ENCODE measurements at regions not wholly inside any gene's neighbourhood (a gene's known extent, or its start where the extent isn't known, plus 50 kb on each side); places are given as distances from the start of the nearest gene placed in this dataset.

DNA sequence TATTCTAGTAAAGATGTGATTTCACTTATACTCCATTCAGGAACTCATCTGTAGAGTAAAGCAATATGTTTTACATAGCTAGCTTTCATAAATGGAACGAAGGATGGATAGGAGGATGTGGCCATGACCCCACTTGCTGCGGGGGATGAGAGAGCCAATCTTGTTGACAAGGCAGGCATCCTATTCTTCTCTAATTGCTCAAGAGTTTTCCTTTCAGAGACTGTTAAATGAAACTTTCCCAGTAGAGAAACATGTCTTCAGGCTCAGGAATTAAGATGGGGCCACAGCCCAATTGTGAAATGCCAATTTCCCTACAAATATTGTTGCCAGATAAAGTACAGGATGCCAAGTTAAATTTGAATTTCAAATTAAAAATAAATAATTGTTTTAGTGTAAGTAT is 196.2 kb upstream of the TUT7 start:
- no peaks in the 10 kb centered on the region for H3K36me3 ChIP-seq (ENCODE audit: low read depth)
- TF ChIP-seq EZH2 (IDR thresholded peaks at IDR 0.05; ENCODE audit: low read depth): no peak
- TF ChIP-seq, protein P1, sequence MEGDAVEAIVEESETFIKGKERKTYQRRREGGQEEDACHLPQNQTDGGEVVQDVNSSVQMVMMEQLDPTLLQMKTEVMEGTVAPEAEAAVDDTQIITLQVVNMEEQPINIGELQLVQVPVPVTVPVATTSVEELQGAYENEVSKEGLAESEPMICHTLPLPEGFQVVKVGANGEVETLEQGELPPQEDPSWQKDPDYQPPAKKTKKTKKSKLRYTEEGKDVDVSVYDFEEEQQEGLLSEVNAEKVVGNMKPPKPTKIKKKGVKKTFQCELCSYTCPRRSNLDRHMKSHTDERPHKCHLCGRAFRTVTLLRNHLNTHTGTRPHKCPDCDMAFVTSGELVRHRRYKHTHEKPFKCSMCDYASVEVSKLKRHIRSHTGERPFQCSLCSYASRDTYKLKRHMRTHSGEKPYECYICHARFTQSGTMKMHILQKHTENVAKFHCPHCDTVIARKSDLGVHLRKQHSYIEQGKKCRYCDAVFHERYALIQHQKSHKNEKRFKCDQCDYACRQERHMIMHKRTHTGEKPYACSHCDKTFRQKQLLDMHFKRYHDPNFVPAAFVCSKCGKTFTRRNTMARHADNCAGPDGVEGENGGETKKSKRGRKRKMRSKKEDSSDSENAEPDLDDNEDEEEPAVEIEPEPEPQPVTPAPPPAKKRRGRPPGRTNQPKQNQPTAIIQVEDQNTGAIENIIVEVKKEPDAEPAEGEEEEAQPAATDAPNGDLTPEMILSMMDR (conservative IDR thresholded peaks at IDR 0.05): no peak
- no peaks in the 10 kb centered on the region for H3K27me3 ChIP-seq (ENCODE audit: insufficient read depth, low read depth)
- H3K9me3 ChIP-seq (ENCODE audit: insufficient read depth, low read depth): no peaks in the 10 kb centered on the region; the same call in 1 of the 2 replicates
- H4K20me1 ChIP-seq (ENCODE audit: insufficient read depth): no peaks in the 10 kb centered on the region
- no peaks in the 10 kb centered on the region for H3K79me2 ChIP-seq (ENCODE audit: low read depth)
- H3K9me2 ChIP-seq (ENCODE audit: insufficient read depth): no peaks in the 10 kb centered on the region
- ChIA-PET CTCF (no interaction called here), POLR2A (ENCODE audit: unreplicated experiment) (no interaction called here)
- H3K4me3 ChIP-seq: no peak overlapping the region
- 0 out of 2 replicates have a peak overlapping the region, but pooled peaks have one; percentile 30 for H3K27ac ChIP-seq
- peaks cover 10% of the 10 kb centered on the region for H3F3A ChIP-seq (ENCODE audit: insufficient read depth, low read depth)
- H3K4me2 ChIP-seq: peak overlapping the region; percentile 62
- H2AFZ ChIP-seq: no peak overlapping the region
- BruUV-seq (replicated peaks): no TSS peak
- peaks cover 22% of the 10 kb centered on the region for H3K4me1 ChIP-seq (replicated peaks; ENCODE audit: insufficient read depth)
- intact Hi-C loops (cut with micrococcal nuclease; ENCODE audit: unreplicated experiment): no loop called here
- DNase-seq: no peak

DNA sequence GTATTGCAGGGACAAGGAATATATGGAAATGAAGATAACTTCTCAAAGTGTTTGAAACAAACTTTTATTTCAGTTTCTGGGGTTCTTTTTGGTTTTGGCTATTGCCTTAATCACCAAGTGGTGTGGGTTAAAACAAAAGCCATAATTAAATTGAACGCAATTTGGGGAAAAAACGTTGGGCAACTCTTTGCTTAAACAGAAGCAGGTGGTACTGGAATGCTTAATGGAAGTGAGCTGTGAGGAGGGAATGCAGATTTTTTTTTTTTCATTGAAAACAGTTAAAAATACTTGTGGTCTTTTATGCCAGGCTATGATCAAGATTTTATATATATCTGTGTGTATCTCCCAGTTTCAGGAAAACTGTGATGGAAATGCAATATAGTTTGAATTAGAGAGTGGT is 195.7 kb upstream of the TUT7 start:
- CTCF ChIA-PET: no interaction called here
- no TSS peak for BruUV-seq (replicated peaks)
- H3K9me3 ChIP-seq (ENCODE audit: insufficient read depth, low read depth): no peaks in the 10 kb centered on the region; the same call in 1 of the 2 replicates
- no peak overlapping the region for H2AFZ ChIP-seq
- no peaks in the 10 kb centered on the region for H3K36me3 ChIP-seq (ENCODE audit: low read depth)
- no peaks in the 10 kb centered on the region for H3K27me3 ChIP-seq (ENCODE audit: insufficient read depth, low read depth)
- H3K9me2 ChIP-seq (ENCODE audit: insufficient read depth): no peaks in the 10 kb centered on the region
- no peak overlapping the region for H3K4me3 ChIP-seq
- POLR2A ChIA-PET (ENCODE audit: unreplicated experiment): no interaction called here
- H3K4me1 ChIP-seq (replicated peaks; ENCODE audit: insufficient read depth): peaks cover 22% of the 10 kb centered on the region
- H3K79me2 ChIP-seq (ENCODE audit: low read depth): no peaks in the 10 kb centered on the region
- H3F3A ChIP-seq (ENCODE audit: insufficient read depth, low read depth): peaks cover 10% of the 10 kb centered on the region
- H3K4me2 ChIP-seq: no peak overlapping the region
- no peaks in the 10 kb centered on the region for H4K20me1 ChIP-seq (ENCODE audit: insufficient read depth)
- intact Hi-C loops (cut with micrococcal nuclease; ENCODE audit: unreplicated experiment): no loop called here
- no peak for TF ChIP-seq EZH2 (IDR thresholded peaks at IDR 0.05; ENCODE audit: low read depth)
- H3K27ac ChIP-seq: no peak overlapping the region
- DNase-seq: no peak

DNA sequence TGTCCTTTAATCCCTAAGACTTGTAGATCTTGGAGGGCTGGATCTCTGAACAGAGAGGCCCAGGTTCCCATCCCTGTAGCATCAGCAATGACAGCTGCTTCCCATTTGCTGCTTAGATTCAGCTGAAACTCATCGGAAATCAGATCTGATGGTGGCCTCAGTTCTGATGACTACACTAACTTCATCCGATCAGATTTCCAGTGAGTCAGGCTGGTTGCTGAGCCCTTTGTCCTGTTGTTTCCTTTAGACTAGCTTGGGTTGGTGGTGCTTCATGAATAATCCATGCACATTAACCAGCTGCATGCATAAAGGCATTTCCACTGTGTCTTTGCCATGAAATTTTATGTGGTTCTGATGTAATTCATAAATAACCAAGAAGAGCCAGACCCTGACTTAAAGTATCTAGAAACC is 195.2 kb upstream of the TUT7 start:
- no peak overlapping the region for H3K4me3 ChIP-seq
- ChIA-PET POLR2A (ENCODE audit: unreplicated experiment) (no interaction called here), CTCF (no interaction called here)
- no peaks in the 10 kb centered on the region for H4K20me1 ChIP-seq (ENCODE audit: insufficient read depth)
- no peak for DNase-seq
- no peaks in the 10 kb centered on the region; the same call in 1 of the 2 replicates for H3K9me3 ChIP-seq (ENCODE audit: insufficient read depth, low read depth)
- no TSS peak for BruUV-seq (replicated peaks)
- no peak overlapping the region for H2AFZ ChIP-seq
- H3K9me2 ChIP-seq (ENCODE audit: insufficient read depth): no peaks in the 10 kb centered on the region
- H3K27ac ChIP-seq: no peak overlapping the region
- TF ChIP-seq, protein P1 (conservative IDR thresholded peaks at IDR 0.05): no peak
- TF ChIP-seq EZH2 (IDR thresholded peaks at IDR 0.05; ENCODE audit: low read depth): no peak
- intact Hi-C loops (cut with micrococcal nuclease; ENCODE audit: unreplicated experiment): no loop called here
- no peaks in the 10 kb centered on the region for H3K27me3 ChIP-seq (ENCODE audit: insufficient read depth, low read depth)
- H3K4me2 ChIP-seq: no peak overlapping the region
- peaks cover 10% of the 10 kb centered on the region for H3F3A ChIP-seq (ENCODE audit: insufficient read depth, low read depth)
- H3K4me1 ChIP-seq (replicated peaks; ENCODE audit: insufficient read depth): peaks cover 22% of the 10 kb centered on the region
- H3K36me3 ChIP-seq (ENCODE audit: low read depth): no peaks in the 10 kb centered on the region
- no peaks in the 10 kb centered on the region for H3K79me2 ChIP-seq (ENCODE audit: low read depth)

DNA sequence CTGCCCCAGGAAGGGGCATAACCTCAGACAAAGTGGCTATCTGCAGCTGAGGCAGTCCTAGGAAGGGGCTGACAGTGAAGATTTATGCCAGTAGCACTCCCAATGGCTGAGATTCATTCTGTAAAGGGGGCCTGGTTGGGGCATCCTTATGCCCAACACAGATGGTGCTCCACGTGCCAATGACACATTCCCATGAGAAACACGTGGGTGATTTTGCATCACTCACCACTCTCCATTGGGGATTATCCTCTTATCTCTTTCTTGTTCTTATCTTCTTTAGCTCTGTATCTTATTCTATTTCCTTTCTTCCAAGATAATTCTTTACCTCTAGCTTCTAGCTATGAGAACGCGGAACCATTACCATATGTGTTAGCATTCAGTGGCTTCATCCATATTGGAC is 194.0 kb upstream of the TUT7 start:
- CTCF ChIA-PET: no interaction called here
- no TSS peak for BruUV-seq (replicated peaks)
- no peak overlapping the region for H3K4me3 ChIP-seq
- peaks cover 10% of the 10 kb centered on the region for H3F3A ChIP-seq (ENCODE audit: insufficient read depth, low read depth)
- intact Hi-C loops (cut with micrococcal nuclease; ENCODE audit: unreplicated experiment): no loop called here
- H3K4me2 ChIP-seq: no peak overlapping the region
- no peaks in the 10 kb centered on the region for H3K9me2 ChIP-seq (ENCODE audit: insufficient read depth)
- TF ChIP-seq, protein P1 (conservative IDR thresholded peaks at IDR 0.05): no peak
- no peak for TF ChIP-seq EZH2 (IDR thresholded peaks at IDR 0.05; ENCODE audit: low read depth)
- H3K27me3 ChIP-seq (ENCODE audit: insufficient read depth, low read depth): no peaks in the 10 kb centered on the region
- peaks cover 22% of the 10 kb centered on the region for H3K4me1 ChIP-seq (replicated peaks; ENCODE audit: insufficient read depth)
- POLR2A ChIA-PET (ENCODE audit: unreplicated experiment): no interaction called here
- no peak for DNase-seq
- no peak overlapping the region for H3K27ac ChIP-seq
- no peaks in the 10 kb centered on the region; the same call in 1 of the 2 replicates for H3K9me3 ChIP-seq (ENCODE audit: insufficient read depth, low read depth)
- H3K79me2 ChIP-seq (ENCODE audit: low read depth): no peaks in the 10 kb centered on the region
- H2AFZ ChIP-seq: no peak overlapping the region
- H3K36me3 ChIP-seq (ENCODE audit: low read depth): no peaks in the 10 kb centered on the region
- no peaks in the 10 kb centered on the region for H4K20me1 ChIP-seq (ENCODE audit: insufficient read depth)

Data from PC-9 (cell line).